Left ventricle myocardium inferior (tissue), 1 donor: ENCODE measurements at regions not wholly inside any gene's neighbourhood (a gene's known extent, or its start where the extent isn't known, plus 50 kb on each side); places are given as distances from the start of the nearest gene placed in this dataset.
A peak's percentile ranks its signal among the peaks of the same experiment; 100 is the strongest.

ENCODE experiments used
- DNase-seq: peaks from one replicate; pipeline ENCODE4 v3.0.0-alpha.2; 2020
- H3K27ac ChIP-seq: fragments of 200-600 bp; replicated peaks from 2 replicates; pipeline ENCODE4 v1.8.0; 2021
- H3K27me3 ChIP-seq: fragments of 200-600 bp; 2 replicates; pipeline ENCODE4 v1.8.0; 2021; ENCODE audit warnings: low read depth
- H3K36me3 ChIP-seq: fragments of 200-600 bp; 2 replicates; pipeline ENCODE4 v1.8.0; 2021
- H3K4me1 ChIP-seq: fragments of 200-600 bp; 2 replicates; pipeline ENCODE4 v1.8.0; 2021
- H3K4me3 ChIP-seq: fragments of 200-600 bp; 2 replicates; pipeline ENCODE4 v1.8.0; 2021; ENCODE audit warnings: mild to moderate bottlenecking, moderate library complexity
- H3K9me3 ChIP-seq: fragments of 200-600 bp; replicated peaks from 2 replicates; pipeline ENCODE4 v1.8.0; 2021
- intact Hi-C: fragments of 100-400 bp; cut with micrococcal nuclease; formaldehyde crosslinking; loops from one replicate; pipeline ENCODE4 v1.11.0; 2022
- TF ChIP-seq, protein P1 (sequence below): fragments of 200-600 bp; IDR thresholded peaks from 2 replicates; pipeline ENCODE4 v1.8.0; 2021; ENCODE audit warnings: antibody characterized with exemption, mild to moderate bottlenecking, borderline replicate concordance
- donor health status: DM: no; HTN: yes; CAD: no; lungs with severe emphysema.

DNA sequence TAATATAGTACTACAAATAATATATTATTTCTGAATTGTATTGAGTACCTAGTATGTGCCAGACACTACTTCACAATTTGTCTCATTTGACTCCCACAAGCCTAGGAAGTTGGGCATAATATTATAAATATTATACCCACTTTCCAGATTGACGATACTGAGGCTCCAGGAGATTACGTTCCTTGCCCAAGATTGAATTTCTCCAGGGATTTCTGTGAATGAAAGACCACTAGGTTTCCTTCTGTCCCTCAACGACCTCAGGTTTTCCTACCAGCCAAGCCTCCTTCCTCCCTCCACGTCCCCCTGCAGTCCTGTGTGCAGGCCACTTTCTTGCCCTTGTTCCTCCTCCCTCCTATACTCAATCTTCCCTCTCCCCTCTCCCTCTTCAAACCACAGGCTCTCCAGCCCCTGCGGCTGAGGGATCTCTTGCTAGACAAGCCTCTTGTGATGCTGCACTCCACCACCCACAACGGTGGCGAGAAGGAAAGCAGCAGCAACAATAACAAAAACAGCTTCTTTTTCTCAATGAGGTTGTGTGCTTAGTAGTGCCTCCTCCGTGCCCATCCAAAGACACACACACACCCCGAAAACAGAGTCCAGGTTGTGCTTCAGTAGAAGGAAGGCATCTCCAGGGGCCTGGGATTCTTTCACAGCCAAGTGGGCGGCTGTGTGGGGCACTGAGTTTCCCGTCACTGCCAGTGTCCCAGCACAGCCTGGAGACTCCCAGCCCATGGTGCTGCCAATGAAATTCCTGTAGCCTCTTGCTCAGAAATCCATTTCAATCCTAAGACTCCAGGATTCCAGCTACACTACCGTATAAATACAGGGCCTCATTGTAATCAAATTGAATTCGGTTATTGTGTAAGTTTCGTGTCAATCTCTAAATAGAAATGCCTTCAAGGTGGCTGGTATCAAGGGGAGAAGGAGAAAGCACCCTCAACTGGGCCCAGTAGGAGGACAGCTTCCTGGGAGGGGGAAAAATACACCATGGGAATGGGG lies 94.4 kb downstream of the NCR2 start:
- Histone ChIP-seq H3K4me3 (no peak overlapping the region), H3K36me3 (no peaks in the 10 kb centered on the region), H3K27me3 (peaks cover 42% of the 10 kb centered on the region), H3K27ac (peak overlapping the region; percentile 72), H3K4me1 (peaks cover 31% of the 10 kb centered on the region), H3K9me3 (no peaks in the 10 kb centered on the region)
- intact Hi-C loops, result no loop called here
- TF ChIP-seq, protein P1, sequence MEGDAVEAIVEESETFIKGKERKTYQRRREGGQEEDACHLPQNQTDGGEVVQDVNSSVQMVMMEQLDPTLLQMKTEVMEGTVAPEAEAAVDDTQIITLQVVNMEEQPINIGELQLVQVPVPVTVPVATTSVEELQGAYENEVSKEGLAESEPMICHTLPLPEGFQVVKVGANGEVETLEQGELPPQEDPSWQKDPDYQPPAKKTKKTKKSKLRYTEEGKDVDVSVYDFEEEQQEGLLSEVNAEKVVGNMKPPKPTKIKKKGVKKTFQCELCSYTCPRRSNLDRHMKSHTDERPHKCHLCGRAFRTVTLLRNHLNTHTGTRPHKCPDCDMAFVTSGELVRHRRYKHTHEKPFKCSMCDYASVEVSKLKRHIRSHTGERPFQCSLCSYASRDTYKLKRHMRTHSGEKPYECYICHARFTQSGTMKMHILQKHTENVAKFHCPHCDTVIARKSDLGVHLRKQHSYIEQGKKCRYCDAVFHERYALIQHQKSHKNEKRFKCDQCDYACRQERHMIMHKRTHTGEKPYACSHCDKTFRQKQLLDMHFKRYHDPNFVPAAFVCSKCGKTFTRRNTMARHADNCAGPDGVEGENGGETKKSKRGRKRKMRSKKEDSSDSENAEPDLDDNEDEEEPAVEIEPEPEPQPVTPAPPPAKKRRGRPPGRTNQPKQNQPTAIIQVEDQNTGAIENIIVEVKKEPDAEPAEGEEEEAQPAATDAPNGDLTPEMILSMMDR, result no peak
- no peak for DNase-seq

DNA sequence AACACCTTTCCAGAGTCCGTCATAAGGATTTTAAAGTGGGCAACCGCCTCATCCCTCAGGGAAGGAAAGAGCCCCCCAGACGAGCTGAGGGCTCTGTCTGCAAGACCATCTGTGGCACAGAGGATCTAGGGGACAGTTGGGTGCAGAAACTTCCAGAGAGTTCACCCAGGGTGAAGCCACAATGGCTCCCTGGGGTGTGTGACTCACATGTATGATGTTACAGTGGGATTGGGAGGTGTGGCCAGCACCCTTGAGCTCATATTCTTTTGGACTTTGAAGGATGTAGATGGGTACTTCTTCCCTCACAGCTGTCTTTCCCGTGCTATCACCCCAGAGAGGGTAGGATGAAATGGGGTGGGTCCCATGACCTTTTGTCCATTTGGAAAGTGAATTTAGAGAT lies 95.5 kb downstream of the NCR2 start:
- TF ChIP-seq, protein P1, result no peak
- H3K9me3 ChIP-seq, result no peaks in the 10 kb centered on the region
- intact Hi-C loops, result no loop called here
- peaks cover 31% of the 10 kb centered on the region for H3K4me1 ChIP-seq
- DNase-seq, result no peak
- no peak overlapping the region for H3K4me3 ChIP-seq
- no peak overlapping the region for H3K27ac ChIP-seq
- peaks cover 36% of the 10 kb centered on the region for H3K27me3 ChIP-seq
- H3K36me3 ChIP-seq, result no peaks in the 10 kb centered on the region

DNA sequence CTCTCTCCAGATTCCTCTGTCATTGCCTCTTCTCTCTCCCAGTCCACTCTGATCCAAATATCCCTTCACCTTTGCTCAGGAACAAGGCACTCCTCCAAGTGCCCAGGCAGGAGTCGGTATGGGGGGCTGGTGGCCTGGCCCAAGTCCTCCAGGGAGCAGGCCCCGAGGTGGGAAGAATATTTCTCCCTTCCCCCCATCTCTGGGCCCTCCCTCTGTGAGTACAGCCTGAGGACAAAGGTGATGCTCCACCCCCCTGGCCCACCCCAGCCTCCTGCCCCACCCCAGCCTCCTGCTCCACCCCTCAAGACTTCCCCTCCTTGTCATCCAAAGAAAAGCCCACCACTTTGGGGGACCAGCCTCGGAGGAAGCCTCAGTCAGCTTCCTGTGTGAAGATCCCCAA lies 96.9 kb downstream of the NCR2 start:
- Histone ChIP-seq H3K27me3 (peaks cover 23% of the 10 kb centered on the region), H3K36me3 (no peaks in the 10 kb centered on the region), H3K27ac (no peak overlapping the region), H3K9me3 (no peaks in the 10 kb centered on the region), H3K4me3 (no peak overlapping the region), H3K4me1 (peaks cover 21% of the 10 kb centered on the region)
- intact Hi-C loops, result no loop called here
- no peak for DNase-seq
- TF ChIP-seq, protein P1, result no peak

DNA sequence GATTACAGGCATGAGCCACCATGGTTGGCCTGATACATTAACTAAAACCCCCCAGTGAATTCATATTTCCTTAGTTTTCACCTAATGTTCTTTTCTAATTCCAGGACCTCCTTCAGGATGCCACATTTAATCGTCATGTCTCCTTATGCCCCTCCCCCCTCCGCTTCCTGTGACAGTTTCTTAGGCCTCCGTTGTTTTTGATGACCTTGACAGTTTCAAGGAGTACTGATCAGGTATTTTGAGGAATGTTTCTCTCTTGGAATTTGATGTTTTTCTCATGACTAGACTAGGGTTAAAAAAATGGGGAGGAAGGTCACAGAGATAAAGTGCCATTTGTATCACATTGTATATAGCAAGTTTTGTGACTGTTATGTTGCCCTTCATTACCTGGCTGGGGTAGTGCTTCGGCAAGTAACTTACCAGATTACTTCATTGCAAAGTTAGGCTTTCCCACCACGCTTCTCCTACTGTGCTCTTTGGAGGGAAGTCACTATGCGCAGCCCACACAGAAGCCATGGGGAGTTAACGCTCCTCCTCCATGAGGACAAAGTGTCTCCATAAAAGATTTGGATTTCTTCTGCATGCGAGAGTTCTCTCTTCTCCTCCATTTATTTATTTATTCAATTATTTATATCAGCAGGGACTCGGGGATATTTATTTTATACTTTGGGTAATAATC lies 99.5 kb downstream of the NCR2 start:
- no peaks in the 10 kb centered on the region for H3K4me1 ChIP-seq
- no peak overlapping the region for H3K4me3 ChIP-seq
- no peak for DNase-seq
- no peaks in the 10 kb centered on the region for H3K36me3 ChIP-seq
- peaks cover 9% of the 10 kb centered on the region for H3K27me3 ChIP-seq
- intact Hi-C loops, result no loop called here
- H3K27ac ChIP-seq, result no peak overlapping the region
- TF ChIP-seq, protein P1, result no peak
- H3K9me3 ChIP-seq, result no peaks in the 10 kb centered on the region

DNA sequence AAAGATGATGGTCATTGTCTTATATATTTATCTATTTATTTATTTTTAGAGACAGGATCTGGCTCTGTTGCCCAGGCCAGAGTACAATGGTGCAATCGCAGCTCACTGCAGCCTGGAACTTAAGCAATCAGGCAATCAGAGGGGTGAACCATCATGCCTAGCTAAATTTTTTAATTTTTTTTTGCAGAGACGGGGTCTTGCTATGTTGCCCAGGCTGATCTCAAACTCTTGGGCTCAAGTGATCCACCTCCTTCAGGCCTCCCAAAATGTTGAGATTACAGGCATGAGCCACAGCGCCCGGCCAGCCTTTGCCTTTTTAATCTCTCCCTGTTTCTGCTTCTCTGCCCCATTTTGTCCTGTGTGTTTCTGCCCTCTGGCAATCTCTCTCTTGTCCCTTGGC lies 102.2 kb downstream of the NCR2 start:
- intact Hi-C loops, result no loop called here
- TF ChIP-seq, protein P1, result no peak

More for the DNA sequence above, 102.2 kb downstream of the NCR2 start:
- Histone ChIP-seq H3K27ac (no peak overlapping the region), H3K9me3 (no peaks in the 10 kb centered on the region), H3K4me3 (no peak overlapping the region), H3K27me3 (peaks cover 18% of the 10 kb centered on the region), H3K36me3 (no peaks in the 10 kb centered on the region), H3K4me1 (peaks cover under 1% of the 10 kb centered on the region)
- DNase-seq, result no peak
